Transverse colon (tissue), 4 donors: ENCODE measurements at regions not wholly inside any gene's neighbourhood (a gene's known extent, or its start where the extent isn't known, plus 50 kb on each side); places are given as distances from the start of the nearest gene placed in this dataset.

Experiments
- DNase-seq: peaks from one replicate; pipeline ENCODE4 v3.0.0-alpha.2; 2019
- H3K27ac ChIP-seq, 4 donors: fragments of 200-600 bp; sonication (generic); 2 replicates each; pipeline ENCODE4 v1.5.1; 2016 to 2018; ENCODE audit warnings: inconsistent platforms in 4 of 4
- H3K27me3 ChIP-seq: fragments of 200-600 bp; sonication (generic); 2 replicates; pipeline ENCODE4 v1.5.1; 2017; ENCODE audit warnings: inconsistent platforms
- H3K36me3 ChIP-seq, 4 donors: fragments of 200-600 bp; sonication (generic); 2 replicates each; pipeline ENCODE4 v1.5.1; 2017 to 2019; ENCODE audit warnings: inconsistent platforms in 4 of 4
- H3K4me1 ChIP-seq, 4 donors: fragments of 200-600 bp; sonication (generic); 2 replicates each; pipeline ENCODE4 v1.5.1; 2017 to 2020; ENCODE audit warnings: inconsistent platforms in 4 of 4
- H3K4me3 ChIP-seq, 4 donors: fragments of 200-600 bp; sonication (generic); 1 replicate in 1 of 4; 2 replicates in 3 of 4; pipeline versions ENCODE4 v1.5.1 to v1.6.1; 2017 to 2019; ENCODE audit warnings: inconsistent platforms in 4 of 4
- H3K9me3 ChIP-seq, 2 donors: fragments of 200-600 bp; sonication (generic); 2 replicates each; pipeline ENCODE4 v1.5.1; 2017 to 2019; ENCODE audit warnings: inconsistent platforms in 2 of 2
- CTCF ChIP-seq, 5 experiments: fragments of 200-600 bp in 3 of 5; fragments of 450-650 bp in 2 of 5; sonication (generic) in 3 of 5; IDR thresholded peaks; 1 replicate in 2 of 5; 2 replicates in 3 of 5; pipeline ENCODE4 v1.5.1; 2016 to 2017; ENCODE audit warnings: antibody characterized with exemption in 5 of 5, inconsistent platforms in 3 of 5, mild to moderate bottlenecking in 2 of 5, moderate library complexity in 1 of 5
- EP300 ChIP-seq: sonication (generic); formaldehyde crosslinking; IDR thresholded peaks from one replicate; pipeline ENCODE4 v1.6.1; 2017; ENCODE audit warnings: antibody characterized with exemption, low read depth
- POLR2A ChIP-seq: fragments of 450-650 bp; IDR thresholded peaks from one replicate; pipeline ENCODE4 v1.6.1; 2016; ENCODE audit warnings: antibody characterized with exemption, mild to moderate bottlenecking, moderate library complexity
- POLR2AphosphoS5 ChIP-seq, 3 donors: sonication (generic); formaldehyde crosslinking; IDR thresholded peaks; one replicate each; pipeline ENCODE4 v1.6.1; 2016; ENCODE audit warnings: antibody characterized with exemption in 3 of 3
- WGBS, 2 donors: methylation state at CpG; one replicate each; pipeline ENCODE4 v1.1.5; 2018; ENCODE audit warnings: low coverage in 1 of 2; 5-methylcytosine and 5-hydroxymethylcytosine counted together
- in situ Hi-C, 4 donors: fragments of 200-750 bp; cut with MboI; loops; one replicate each; pipeline versions ENCODE4 v1.15.0 to v1.15.1; 2017; ENCODE audit warnings: low sequenced_read_pairs in 3 of 4, low pct_ligation_motif_present in 1 of 4, low pct_unique_long_range_greater_than_20kb in 1 of 4
- intact Hi-C: fragments of 100-400 bp; cut with DNase I; formaldehyde crosslinking; loops from one replicate; pipeline ENCODE4 v1.15.1; 2023; ENCODE audit warnings: low total_unique reads

GRCh38 chr1:94769551-94769950, 50.6 kb upstream of the SLC44A3 start:
- H3K9me3 ChIP-seq = no peaks in the 10 kb centered on the region
- no peak overlapping the region for H3K27ac ChIP-seq
- in situ Hi-C loops = no loop called here

GRCh38 chr1:94768036-94768435, 52.1 kb upstream of the SLC44A3 start:
- H3K36me3 ChIP-seq = no peaks in the 10 kb centered on the region
- WGBS, 2 donors = 70 to 72% methylated on average over 4 of the region's 4 CpGs
- TF ChIP-seq CTCF (IDR thresholded peaks at IDR 0.05) (no peak), POLR2A (no peak), POLR2AphosphoS5 (IDR thresholded peaks at IDR 0.05) (no peak), EP300 (no peak)
- no peaks in the 10 kb centered on the region for H3K4me1 ChIP-seq
- no peak overlapping the region for H3K4me3 ChIP-seq
- in situ Hi-C loops = no loop called here
- H3K27me3 ChIP-seq = no peaks in the 10 kb centered on the region
- no peak for DNase-seq
- H3K9me3 ChIP-seq = no peaks in the 10 kb centered on the region
- intact Hi-C loops = no loop called here
- no peak overlapping the region for H3K27ac ChIP-seq

More at GRCh38 chr1:94769551-94769950, 50.6 kb upstream of the SLC44A3 start:
- intact Hi-C loops = no loop called here
- H3K27me3 ChIP-seq = no peaks in the 10 kb centered on the region
- TF ChIP-seq CTCF (IDR thresholded peaks at IDR 0.05) = no peak
- TF ChIP-seq POLR2A = no peak
- TF ChIP-seq EP300 = no peak
- no peak for TF ChIP-seq POLR2AphosphoS5 (IDR thresholded peaks at IDR 0.05)
- WGBS, 2 donors = 0% methylated on average over 1 of the region's 1 CpG; no CpG with 5 or more reads in 1 of the 2 donors
- no peaks in the 10 kb centered on the region for H3K4me1 ChIP-seq
- no peak overlapping the region for H3K4me3 ChIP-seq
- no peaks in the 10 kb centered on the region for H3K36me3 ChIP-seq
- no peak for DNase-seq

GRCh38 chr1:94765958-94766357, 54.2 kb upstream of the SLC44A3 start:
- Histone ChIP-seq H3K27ac (no peak overlapping the region), H3K27me3 (no peaks in the 10 kb centered on the region), H3K36me3 (no peaks in the 10 kb centered on the region), H3K4me3 (no peak overlapping the region), H3K4me1 (no peaks in the 10 kb centered on the region), H3K9me3 (no peaks in the 10 kb centered on the region)
- in situ Hi-C loops = no loop called here
- WGBS, 2 donors = 76 to 85% methylated on average over 3 of the region's 3 CpGs
- TF ChIP-seq POLR2AphosphoS5 (IDR thresholded peaks at IDR 0.05) = no peak
- TF ChIP-seq CTCF (IDR thresholded peaks at IDR 0.05) = no peak
- no peak for TF ChIP-seq POLR2A
- TF ChIP-seq EP300 = no peak
- intact Hi-C loops = no loop called here
- no peak for DNase-seq

- Histone ChIP-seq H3K27me3 (no peaks in the 10 kb centered on the region), H3K4me1 (peaks cover 0 to 3% (median 0%) of the 10 kb centered on the region in 4 donors), H3K36me3 (no peaks in the 10 kb centered on the region), H3K9me3 (no peaks in the 10 kb centered on the region), H3K27ac (no peak overlapping the region), H3K4me3 (no peak overlapping the region)
- no peak for DNase-seq
- intact Hi-C loops (no loop called here), in situ Hi-C loops (no loop called here)
- TF ChIP-seq POLR2A (no peak), POLR2AphosphoS5 (IDR thresholded peaks at IDR 0.05) (no peak), CTCF (IDR thresholded peaks at IDR 0.05) (no peak), EP300 (no peak)
These were observed 61.0 kb upstream of the SLC44A3 start for GRCh38 chr1:94759188-94759587.
